B cell (primary cell): ENCODE measurements at regions not wholly inside any gene's neighbourhood (a gene's known extent, or its start where the extent isn't known, plus 50 kb on each side); places are given as distances from the start of the nearest gene placed in this dataset.

Source experiments
- CTCF ChIP-seq: fragments of 200-600 bp; IDR thresholded peaks from one replicate; pipeline ENCODE4 v1.8.0; 2022; ENCODE audit warnings: antibody characterized with exemption, mild to moderate bottlenecking
- EZH2 ChIP-seq: IDR thresholded peaks from 2 replicates; pipeline ENCODE4 v1.6.1; 2012; ENCODE audit warnings: borderline replicate concordance, low read depth, mild to moderate bottlenecking, moderate library complexity, low read length; ENCODE audit not compliant: insufficient read depth, poor library complexity, severe bottlenecking

GRCh38 chr19:28170066-28170465, 1042.9 kb downstream of the UQCRFS1 start:
- TF ChIP-seq CTCF: no peak
- no peak for TF ChIP-seq EZH2
